PC-9 (cell line): ENCODE measurements at regions not wholly inside any gene's neighbourhood (a gene's known extent, or its start where the extent isn't known, plus 50 kb on each side); places are given as distances from the start of the nearest gene placed in this dataset.

Source experiments
- BruUV-seq: library from RNA; stranded (reverse); fragments of 400-500 nt; replicated peaks from 2 replicates; lab custom pipeline; 2021; lab: Mats Ljungman, UMichigan
- CTCF ChIA-PET: fragments of 300-600 bp; sonication (Branson Sonifier 250); formaldehyde crosslinking; loops from one replicate; lab custom pipeline; 2022; ENCODE audit warnings: antibody characterized with exemption; lab: Charles Lee
- POLR2A ChIA-PET: fragments of 300-600 bp; sonication (Branson Sonifier 250); formaldehyde crosslinking; loops from one replicate; lab custom pipeline; 2022; ENCODE audit warnings: antibody characterized with exemption; ENCODE audit not compliant: unreplicated experiment; lab: Charles Lee
- DNase-seq, 2 experiments: peaks; one replicate each; pipeline versions ENCODE4 v3.0.0 to v3.0.0-alpha.2; 2015 to 2022; ENCODE audit warnings: mixed read lengths in 1 of 2
- H2AFZ ChIP-seq: fragments of 200-600 bp; sonication (generic); 2 replicates; pipeline ENCODE4 v1.8.1; 2017; ENCODE audit warnings: antibody characterized with exemption
- H3F3A ChIP-seq: fragments of 200-600 bp; sonication (generic); 2 replicates; pipeline ENCODE4 v1.8.1; 2017; ENCODE audit warnings: antibody characterized with exemption, mild to moderate bottlenecking, low read depth; ENCODE audit not compliant: insufficient read depth
- H3K27ac ChIP-seq: fragments of 200-600 bp; sonication (generic); 2 replicates; pipeline ENCODE4 v1.6.1; 2016; ENCODE audit warnings: mixed run types
- H3K27me3 ChIP-seq: fragments of 200-600 bp; sonication (generic); 2 replicates; pipeline ENCODE4 v1.6.1; 2016; ENCODE audit warnings: low read depth, mixed run types; ENCODE audit not compliant: insufficient read depth
- H3K36me3 ChIP-seq: fragments of 200-600 bp; sonication (generic); 2 replicates; pipeline ENCODE4 v1.6.1; 2016; ENCODE audit warnings: low read depth, mixed run types
- H3K4me1 ChIP-seq: fragments of 200-600 bp; sonication (generic); replicated peaks from 2 replicates; pipeline ENCODE4 v1.6.1; 2016; ENCODE audit warnings: mixed run types; ENCODE audit not compliant: insufficient read depth
- H3K4me2 ChIP-seq: fragments of 200-600 bp; sonication (generic); 2 replicates; pipeline ENCODE4 v1.6.1; 2017; ENCODE audit warnings: mixed run types
- H3K4me3 ChIP-seq: fragments of 200-600 bp; sonication (generic); 2 replicates; pipeline ENCODE4 v1.6.1; 2016; ENCODE audit warnings: mixed run types
- H3K79me2 ChIP-seq: fragments of 200-600 bp; sonication (generic); 2 replicates; pipeline ENCODE4 v1.6.1; 2017; ENCODE audit warnings: low read depth, mixed run types
- H3K9me2 ChIP-seq: fragments of 200-600 bp; sonication (generic); 2 replicates; pipeline ENCODE4 v1.8.1; 2017; ENCODE audit warnings: mild to moderate bottlenecking; ENCODE audit not compliant: insufficient read depth
- H3K9me3 ChIP-seq: fragments of 200-600 bp; sonication (generic); 2 replicates; pipeline ENCODE4 v1.8.1; 2016; ENCODE audit warnings: low read depth; ENCODE audit not compliant: insufficient read depth
- H4K20me1 ChIP-seq: fragments of 200-600 bp; sonication (generic); 2 replicates; pipeline ENCODE4 v1.8.1; 2017; ENCODE audit not compliant: insufficient read depth
- CTCF ChIP-seq: fragments of 200-600 bp; sonication (generic); conservative IDR thresholded peaks from 2 replicates; pipeline ENCODE4 v1.6.1; 2017; ENCODE audit warnings: mixed run types, antibody characterized with exemption, mild to moderate bottlenecking, moderate library complexity
- EZH2 ChIP-seq: fragments of 200-600 bp; sonication (generic); IDR thresholded peaks from 2 replicates; pipeline ENCODE4 v1.8.0; 2017; ENCODE audit warnings: antibody characterized with exemption, low read depth
- intact Hi-C: fragments of 100-400 bp; cut with micrococcal nuclease; formaldehyde crosslinking; loops from one replicate; pipeline ENCODE4 v1.10.0; 2022; ENCODE audit not compliant: unreplicated experiment

- CTCF ChIA-PET, result no interaction called here
- DNase-seq, result no peak
- Histone ChIP-seq H3K79me2 (no peaks in the 10 kb centered on the region), H3K9me3 (no peaks in the 10 kb centered on the region), H3K4me2 (no peak overlapping the region), H3K36me3 (no peaks in the 10 kb centered on the region), H2AFZ (no peak overlapping the region), H4K20me1 (no peaks in the 10 kb centered on the region), H3K27ac (no peak overlapping the region), H3K4me1 (no peaks in the 10 kb centered on the region), H3K4me3 (no peak overlapping the region), H3F3A (no peaks in the 10 kb centered on the region), H3K9me2 (no peaks in the 10 kb centered on the region), H3K27me3 (no peaks in the 10 kb centered on the region)
- intact Hi-C loops, result no loop called here
- TF ChIP-seq CTCF (no peak), EZH2 (no peak)
- POLR2A ChIA-PET, result no interaction called here
- BruUV-seq, result no TSS peak
Observed at GRCh38 chr11:33509632-33510031, 191.0 kb downstream of the C11orf91 start.

GRCh38 chr11:33507967-33508366, 192.7 kb downstream of the C11orf91 start:
- Histone ChIP-seq H3K27me3 (no peaks in the 10 kb centered on the region), H3K4me1 (no peaks in the 10 kb centered on the region), H2AFZ (no peak overlapping the region), H4K20me1 (no peaks in the 10 kb centered on the region), H3K4me2 (no peak overlapping the region), H3K9me3 (no peaks in the 10 kb centered on the region), H3K9me2 (no peaks in the 10 kb centered on the region), H3K4me3 (no peak overlapping the region), H3K27ac (no peak overlapping the region), H3K36me3 (no peaks in the 10 kb centered on the region), H3K79me2 (no peaks in the 10 kb centered on the region), H3F3A (no peaks in the 10 kb centered on the region)
- intact Hi-C loops, result no loop called here
- TF ChIP-seq EZH2 (no peak), CTCF (no peak)
- ChIA-PET CTCF (no interaction called here), POLR2A (interaction anchor here (0.6 kb wide), 1 partner anchor 137 kb away, joined by 11 read pairs; no protein-coding TSS in a partner anchor)
- no TSS peak for BruUV-seq
- peak; percentile 2 to 50 for DNase-seq

GRCh38 chr11:33507356-33507755, 193.3 kb downstream of the C11orf91 start:
- peak in 1 of 2 experiments; percentile 43 for DNase-seq
- TF ChIP-seq EZH2, result no peak
- TF ChIP-seq CTCF, result no peak
- H3K27me3 ChIP-seq, result no peaks in the 10 kb centered on the region
- no peaks in the 10 kb centered on the region for H3F3A ChIP-seq
- H3K27ac ChIP-seq, result no peak overlapping the region
- H3K36me3 ChIP-seq, result no peaks in the 10 kb centered on the region
- H2AFZ ChIP-seq, result no peak overlapping the region
- no peaks in the 10 kb centered on the region for H3K9me2 ChIP-seq
- no peaks in the 10 kb centered on the region for H3K4me1 ChIP-seq
- ChIA-PET CTCF (no interaction called here), POLR2A (interaction anchor here (0.6 kb wide), 1 partner anchor 137 kb away, joined by 11 read pairs; no protein-coding TSS in a partner anchor)
- H4K20me1 ChIP-seq, result no peaks in the 10 kb centered on the region
- intact Hi-C loops, result no loop called here
- H3K4me3 ChIP-seq, result no peak overlapping the region
- no peaks in the 10 kb centered on the region for H3K79me2 ChIP-seq
- no peaks in the 10 kb centered on the region for H3K9me3 ChIP-seq
- BruUV-seq, result no TSS peak
- no peak overlapping the region for H3K4me2 ChIP-seq
